ENCODE measurements at regions not wholly inside any gene's neighbourhood (a gene's known extent, or its start where the extent isn't known, plus 50 kb on each side); places are given as distances from the start of the nearest gene placed in this dataset.

DNA sequence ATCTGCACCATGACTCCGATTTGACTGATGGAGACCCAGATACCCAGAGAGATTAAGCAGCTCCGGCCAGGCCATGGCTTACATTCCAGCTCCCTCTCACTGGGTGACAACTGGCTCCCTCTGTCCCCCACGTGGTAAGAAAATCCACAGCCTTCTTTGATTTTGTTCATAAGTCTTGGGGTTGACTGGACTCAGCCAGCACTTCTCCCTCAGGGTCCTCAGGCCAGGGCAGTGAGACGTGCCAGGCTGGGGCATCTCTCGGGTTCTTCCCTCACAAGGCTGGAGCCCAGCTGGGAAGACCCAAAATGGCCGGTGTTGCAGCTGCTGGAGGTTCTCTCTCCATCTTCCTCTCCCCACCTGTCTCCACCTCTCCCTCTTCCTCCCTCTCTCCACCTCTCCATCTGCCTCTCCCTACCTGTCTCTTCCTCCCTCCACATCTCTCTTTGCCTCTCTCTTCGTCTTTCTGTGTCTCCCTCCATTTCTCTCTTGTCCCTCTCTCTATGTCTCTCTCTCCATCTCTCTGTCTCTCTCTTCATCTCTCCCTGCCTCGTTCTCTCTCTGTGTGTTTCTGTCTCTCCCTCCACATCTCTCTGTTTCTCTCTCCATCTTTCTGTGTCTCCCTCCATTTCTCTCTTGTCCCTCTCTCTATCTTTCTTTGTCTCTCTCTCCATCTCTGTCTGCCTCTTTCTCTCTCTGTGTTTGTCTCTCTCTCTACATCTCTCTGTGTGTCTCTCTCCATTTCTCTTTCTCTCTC is 105.3 kb downstream of the FOXL1 start:
- DNase-seq (ENCODE audit: low spot score), result no peak

DNA sequence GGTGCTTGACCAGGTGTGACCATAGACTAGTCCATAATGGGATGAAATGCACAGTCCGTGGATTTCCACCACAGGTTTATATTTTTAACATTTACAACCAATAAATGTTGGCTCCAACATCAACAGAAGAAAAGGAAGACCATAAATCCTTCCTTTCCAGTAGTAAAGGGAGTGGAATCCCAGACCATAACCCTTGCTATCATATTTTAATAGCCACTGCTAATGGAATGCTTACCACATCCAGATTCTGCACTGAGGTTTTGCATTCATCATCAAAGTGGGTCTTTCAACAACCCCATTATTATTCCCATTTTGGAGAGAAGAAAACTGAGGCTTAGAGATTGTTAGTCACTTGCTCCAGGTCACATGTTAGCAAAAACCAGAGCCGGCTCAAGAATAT is 106.7 kb downstream of the FOXL1 start:
- no peak for DNase-seq (ENCODE audit: low spot score)

DNA sequence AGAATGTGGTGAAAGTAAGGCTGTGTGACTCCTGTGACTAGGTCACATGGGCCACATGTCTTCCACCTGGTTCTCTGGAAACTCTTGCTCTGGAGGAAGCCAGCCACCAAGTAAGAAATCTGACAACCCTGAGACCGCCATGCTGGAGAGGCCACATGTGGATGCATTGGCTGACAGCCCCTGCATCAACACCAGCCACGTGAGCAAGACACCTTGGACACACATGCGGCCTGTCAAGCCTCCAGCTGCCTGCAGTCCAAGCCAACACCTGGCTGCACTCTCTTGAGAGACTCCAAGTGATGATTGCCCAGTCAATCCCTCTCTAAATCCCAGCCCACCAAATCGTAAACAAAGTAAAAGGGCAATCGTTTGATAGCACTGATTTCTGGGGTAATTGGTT is 112.6 kb downstream of the FOXL1 start:
- no peak for DNase-seq (ENCODE audit: low spot score)

DNA sequence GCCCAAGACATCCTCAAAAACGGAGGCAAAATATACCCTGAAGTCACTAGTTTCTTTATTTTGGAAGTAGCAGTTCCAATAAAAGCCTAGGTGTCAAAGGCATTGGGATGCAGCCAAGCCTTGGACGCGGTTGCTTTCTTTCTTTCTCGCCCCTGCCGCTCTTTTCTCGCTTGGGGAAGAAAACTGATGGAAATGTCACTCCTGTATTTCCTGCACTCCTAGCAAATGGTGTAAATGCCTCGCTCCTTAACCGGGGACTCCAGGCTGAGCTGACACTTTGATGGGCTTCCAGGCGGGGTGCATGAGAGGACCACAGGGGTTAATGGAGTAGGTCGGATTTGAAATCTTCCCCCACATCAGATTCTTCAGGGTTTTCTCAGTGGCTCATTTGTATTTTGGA is 114.1 kb downstream of the FOXL1 start:
- DNase-seq (ENCODE audit: low spot score), result no peak

DNA sequence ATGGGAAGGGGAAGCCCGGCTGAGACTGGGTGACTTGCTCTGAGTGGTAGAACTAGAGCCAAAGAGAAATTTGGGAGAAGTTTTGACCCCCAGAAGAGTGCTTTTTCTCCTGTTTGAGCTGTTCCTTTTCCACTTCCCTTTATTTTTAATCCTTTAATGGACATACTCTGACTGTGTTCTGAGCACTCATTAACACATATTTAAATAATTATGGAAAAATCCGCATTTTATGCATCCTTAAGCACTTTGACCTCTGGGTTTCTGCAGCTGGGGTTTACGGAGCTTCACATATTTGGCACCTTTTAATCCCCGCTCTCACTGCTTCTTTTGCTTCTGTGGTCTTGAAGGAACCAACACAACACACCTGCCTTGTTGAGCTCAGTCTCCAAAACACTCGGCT is 114.7 kb downstream of the FOXL1 start:
- no peak for DNase-seq (ENCODE audit: low spot score)

DNA sequence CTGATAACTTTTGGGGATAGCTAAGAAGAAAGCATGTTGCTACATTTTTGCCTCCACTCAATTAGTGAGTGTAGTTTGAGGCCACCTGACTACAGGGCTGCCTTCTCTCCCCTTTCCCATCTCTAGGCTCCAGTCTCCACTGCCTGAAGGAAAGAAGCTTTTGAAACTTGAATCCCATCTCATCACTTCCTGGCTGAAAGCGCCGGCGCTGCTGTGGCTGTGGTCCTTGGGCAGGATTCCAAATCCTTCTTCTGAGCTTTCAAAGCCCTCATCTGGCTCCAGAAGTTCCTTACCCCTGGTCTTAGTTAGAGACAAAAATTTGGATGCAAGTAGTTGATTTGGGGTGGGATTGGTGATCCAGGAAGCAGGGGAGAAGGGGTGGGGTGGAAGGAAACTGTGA is 119.4 kb downstream of the FOXL1 start:
- DNase-seq (ENCODE audit: low spot score), result no peak

DNA sequence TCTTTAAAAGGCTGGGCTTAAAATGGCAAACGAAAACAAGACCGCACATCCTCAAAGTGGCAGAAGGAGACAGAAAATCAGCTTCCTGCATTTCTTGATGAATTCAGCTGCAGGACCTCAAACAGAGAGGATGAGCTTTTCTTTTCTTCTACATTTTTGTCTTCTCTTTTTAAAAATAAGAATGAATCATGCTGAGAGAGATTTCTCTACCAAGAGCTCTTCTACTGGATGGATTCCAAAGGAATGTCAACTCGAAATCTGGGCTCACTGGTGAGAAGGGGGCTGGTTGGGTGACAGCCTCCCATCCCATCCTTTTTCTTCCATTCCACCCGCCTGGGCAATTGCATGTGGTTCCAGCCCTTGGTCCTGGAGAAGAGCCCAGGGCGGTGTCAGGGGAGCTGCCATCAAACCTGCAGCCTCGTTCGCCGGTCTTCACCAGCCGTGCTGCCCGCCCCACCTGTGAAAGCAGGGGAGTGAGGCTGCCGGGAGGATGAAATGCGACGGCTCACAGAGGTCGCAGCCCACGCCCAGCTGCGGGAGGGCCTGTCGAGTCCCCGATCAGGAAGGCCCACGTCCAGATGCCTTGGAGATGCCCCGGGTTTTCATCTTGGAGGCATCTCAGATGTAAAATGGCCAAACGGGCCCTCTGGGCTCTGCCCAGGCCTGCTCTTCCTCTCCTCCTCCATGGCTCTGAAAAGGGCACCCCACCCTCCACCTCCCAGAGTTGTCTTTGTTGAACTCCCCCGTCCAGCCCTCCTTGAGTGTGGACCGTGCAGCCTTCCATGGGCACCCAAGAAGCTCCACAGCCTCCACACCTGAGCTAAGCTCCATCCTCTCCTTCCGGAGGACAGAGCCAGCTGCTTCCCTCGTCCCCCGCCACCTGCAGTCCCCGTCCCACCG is 121.9 kb downstream of the FOXL1 start:
- no peak for DNase-seq (ENCODE audit: low spot score)

DNA sequence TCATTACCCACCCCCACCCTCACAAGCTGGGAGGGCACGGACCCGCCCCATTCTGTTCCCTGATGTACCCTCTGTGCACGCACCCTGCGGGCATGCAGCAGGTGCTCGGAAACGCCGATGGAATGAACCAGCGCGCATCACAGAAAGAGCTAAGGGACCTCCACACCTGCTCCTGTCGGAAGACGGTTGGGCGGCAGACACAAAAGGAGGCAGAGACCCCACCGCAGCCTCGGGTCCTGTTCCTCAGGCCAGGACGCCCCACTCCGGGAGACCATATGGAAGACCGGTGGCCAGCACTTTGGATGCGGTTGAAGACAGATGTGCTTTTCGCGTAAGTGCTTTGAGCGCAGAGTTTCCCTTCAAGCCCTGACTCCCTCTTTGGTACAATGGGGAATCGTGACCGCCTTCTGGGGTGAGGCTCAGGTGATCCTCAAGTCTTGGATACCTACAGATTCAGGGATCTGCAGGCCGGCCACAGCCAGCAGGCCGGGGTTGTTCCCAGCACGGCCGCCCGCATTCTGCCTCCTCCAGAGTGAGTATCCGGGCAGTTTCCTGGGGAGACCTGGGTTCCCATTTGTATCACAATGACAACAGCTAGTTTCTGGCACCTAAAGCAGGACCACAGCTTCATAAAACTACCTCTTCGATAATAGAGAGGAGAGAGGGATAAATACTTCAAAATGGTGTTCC is 123.1 kb downstream of the FOXL1 start:
- no peak for DNase-seq (ENCODE audit: low spot score)

DNA sequence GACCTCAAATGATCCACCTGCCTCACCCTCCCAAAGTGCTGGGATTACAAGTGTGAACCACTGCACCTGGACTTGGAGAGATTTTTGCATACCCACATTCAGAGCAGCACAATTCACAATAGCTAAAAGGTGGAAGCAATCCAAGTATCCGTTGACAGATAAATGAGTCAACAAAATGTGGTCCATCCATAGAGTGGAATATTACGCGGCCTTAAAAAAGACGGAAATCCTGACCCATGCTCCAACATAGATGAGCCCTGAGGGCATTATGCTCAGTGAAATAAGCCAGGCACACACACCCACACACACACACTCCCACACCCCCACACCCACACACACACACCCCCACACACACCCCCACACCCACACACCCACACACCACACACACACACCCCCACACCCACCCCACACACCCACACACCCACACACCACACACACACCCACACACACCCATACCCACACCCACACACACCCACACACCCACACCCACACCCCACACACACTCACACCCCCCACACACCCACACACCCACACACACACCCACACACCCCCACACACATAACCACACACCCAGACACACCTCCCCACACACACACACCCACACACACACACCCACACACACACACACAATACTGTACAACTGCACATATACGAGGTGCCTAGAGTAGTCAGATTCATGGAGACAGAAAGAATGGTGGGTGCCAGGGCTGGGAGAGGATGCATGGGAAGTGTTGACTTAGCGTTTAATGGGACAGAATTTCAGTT is 124.7 kb downstream of the FOXL1 start:
- DNase-seq (ENCODE audit: low spot score), result no peak

DNA sequence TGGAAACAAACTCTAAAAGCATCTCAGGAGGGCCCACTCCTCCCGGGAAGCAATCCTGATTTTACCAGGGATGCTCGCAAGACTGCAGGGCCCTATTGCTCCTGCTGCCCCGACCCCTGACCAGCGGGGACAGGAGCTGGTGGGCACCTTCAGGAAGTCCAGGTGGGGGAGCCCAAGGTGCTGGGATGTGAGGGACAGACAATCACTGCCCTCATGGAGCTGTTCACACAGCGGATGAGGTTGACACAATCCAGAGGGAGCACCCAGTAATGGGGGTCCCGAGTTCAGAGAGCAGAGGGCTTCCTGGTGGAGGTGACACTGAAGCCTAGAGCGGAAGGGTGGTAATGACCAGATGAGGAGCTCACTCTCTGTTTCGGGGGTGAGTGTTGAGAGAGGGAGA is 126.2 kb downstream of the FOXL1 start:
- no peak for DNase-seq (ENCODE audit: low spot score)

DNA sequence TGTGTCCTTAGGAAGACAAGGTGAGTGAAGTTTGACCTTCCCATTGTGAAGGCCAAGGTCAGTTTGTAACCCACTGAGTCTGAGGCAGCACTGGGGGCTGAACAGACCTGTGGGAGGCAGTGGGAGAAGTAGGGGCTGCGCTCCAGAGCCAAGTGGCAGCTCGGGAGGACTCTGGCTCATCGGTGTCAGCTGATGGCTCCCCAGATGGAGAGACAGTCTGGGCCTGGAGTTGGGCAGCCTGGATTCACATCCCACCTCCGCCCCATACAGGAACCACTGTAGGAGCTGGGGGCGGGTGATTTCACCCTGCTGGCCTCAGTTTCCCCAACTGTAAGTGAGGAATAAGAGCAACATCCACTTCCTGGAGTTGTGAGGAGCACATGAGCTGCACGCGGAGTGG is 128.4 kb downstream of the FOXL1 start:
- DNase-seq (ENCODE audit: low spot score), result no peak

DNA sequence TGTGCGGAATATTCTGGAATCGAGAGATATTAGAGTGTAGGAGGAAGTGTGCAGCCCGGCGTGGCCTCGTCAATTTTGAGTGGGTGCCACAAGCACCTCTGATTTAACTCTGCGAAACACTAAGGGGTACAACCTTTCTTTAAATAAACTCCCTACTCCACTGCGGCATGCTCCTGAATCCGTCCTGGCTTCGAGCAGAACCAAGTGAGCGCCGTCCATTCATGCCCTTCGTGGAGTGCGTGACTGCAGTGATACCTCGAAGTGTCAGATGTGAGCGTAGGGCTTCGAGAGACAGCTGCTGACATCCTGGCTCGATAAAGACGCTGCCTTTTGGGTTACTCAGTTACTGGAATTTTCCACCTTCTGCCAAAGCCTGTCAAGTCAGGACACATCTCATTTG is 128.8 kb downstream of the FOXL1 start:
- DNase-seq (ENCODE audit: low spot score), result no peak

DNA sequence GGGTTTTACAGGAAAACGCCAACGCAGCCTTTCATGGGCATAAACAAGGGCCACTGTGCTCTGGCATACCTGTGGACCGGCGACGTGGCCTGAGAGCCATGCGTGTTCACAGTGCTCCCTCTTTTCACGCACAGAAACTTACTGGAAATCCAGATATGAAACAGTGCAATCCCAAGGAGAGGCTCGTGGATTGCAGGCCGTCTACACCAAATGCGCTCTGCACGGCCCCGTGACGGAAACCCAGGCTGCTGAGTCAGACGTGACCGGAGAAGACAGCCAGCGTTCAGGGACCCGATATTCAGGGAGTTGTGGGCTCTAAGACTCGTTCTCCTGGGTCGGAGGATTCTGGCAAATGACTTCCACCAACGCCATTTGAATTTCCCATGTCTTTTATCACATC is 129.2 kb downstream of the FOXL1 start:
- DNase-seq (ENCODE audit: low spot score), result no peak

DNA sequence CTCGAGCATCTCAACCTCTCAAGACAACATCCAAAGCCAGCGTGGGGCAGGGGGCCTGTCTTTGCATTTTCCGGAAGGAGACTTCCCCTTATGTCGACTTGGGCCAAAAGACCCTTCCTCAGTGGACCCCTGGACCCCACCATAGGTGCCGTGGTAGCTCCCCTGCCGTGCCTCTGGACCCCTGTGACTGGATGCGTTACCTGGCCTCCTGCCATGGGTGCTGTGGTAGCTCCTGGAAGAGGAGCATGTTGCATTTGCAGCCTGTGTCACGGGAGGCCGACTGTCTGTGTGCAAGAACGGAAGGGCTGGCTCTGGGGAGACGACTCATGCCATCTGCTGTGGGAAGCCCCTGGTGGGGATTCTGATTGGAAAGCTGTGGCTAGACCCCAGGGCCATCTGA is 130.1 kb downstream of the FOXL1 start:
- DNase-seq (ENCODE audit: low spot score), result no peak

DNA sequence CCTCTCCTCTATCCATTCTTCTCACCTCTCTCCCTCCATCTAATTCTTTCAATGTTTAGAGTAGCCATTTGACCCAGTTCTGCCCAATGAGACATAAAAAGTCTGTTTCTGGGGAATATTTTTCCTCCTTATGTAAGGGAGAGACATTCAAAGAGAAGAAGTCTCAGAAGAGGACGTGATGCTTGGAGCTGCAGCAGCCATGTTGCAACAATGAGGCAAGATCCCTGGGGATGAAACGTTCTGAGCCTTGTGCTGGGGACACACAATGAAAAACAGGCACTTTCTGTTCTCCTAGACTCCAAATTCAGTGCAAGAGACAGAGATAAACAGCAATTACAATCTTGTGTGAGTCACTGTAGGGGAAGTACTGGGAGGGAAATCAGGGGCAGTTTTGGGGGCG is 130.8 kb downstream of the FOXL1 start:
- no peak for DNase-seq (ENCODE audit: low spot score)

DNA sequence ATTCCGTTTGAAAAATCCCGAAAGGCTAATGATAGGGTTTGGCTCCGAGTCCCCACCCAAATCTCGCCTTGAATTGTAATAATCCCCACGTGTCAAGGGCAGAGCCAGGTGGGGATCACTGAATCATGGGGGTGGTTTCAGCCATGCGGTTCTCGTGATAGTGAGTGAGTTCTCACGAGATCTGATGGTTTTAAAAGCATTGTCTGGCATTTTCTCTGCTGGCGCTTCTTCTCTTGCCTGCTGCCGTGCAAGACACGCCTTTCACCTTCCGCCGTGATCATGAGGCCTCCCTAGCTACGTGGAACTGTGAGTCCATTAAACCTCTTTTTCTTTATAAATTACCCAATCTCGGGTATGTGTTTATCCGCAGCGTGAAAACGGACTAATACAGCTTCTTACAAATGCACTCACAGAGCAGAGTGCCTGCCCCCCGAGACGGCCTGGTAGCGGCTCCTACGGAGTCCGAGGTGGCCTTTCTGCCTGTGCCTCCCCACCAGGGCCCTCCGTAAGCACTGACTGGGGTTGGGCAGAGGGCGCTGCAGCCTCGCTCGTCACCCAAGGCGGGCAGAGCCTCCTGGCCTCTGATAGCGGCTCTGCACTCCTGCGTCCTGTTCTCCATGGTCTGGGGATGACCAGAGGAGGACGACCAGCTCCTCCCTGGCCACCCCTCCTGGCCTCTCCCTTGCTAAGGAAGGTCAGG is 131.7 kb downstream of the FOXL1 start:
- DNase-seq (ENCODE audit: low spot score), result no peak

DNA sequence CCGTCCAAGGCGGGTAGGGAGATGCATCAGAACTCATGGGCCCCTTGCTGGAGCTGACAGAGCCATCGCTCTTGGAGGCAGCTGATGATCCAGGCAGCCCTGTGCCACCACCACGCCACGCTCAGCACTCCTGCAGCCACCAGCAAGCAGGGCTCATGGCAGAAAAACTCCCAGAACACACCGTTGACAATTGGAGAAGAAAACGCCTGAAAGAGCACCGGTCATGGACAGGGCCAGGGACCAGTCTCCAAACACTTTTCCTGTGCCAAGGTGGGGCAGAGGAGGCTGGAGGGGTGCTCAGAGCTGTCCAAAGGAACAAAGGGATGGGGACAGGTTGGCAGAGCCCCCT is 132.2 kb downstream of the FOXL1 start:
- no peak for DNase-seq (ENCODE audit: low spot score)

DNA sequence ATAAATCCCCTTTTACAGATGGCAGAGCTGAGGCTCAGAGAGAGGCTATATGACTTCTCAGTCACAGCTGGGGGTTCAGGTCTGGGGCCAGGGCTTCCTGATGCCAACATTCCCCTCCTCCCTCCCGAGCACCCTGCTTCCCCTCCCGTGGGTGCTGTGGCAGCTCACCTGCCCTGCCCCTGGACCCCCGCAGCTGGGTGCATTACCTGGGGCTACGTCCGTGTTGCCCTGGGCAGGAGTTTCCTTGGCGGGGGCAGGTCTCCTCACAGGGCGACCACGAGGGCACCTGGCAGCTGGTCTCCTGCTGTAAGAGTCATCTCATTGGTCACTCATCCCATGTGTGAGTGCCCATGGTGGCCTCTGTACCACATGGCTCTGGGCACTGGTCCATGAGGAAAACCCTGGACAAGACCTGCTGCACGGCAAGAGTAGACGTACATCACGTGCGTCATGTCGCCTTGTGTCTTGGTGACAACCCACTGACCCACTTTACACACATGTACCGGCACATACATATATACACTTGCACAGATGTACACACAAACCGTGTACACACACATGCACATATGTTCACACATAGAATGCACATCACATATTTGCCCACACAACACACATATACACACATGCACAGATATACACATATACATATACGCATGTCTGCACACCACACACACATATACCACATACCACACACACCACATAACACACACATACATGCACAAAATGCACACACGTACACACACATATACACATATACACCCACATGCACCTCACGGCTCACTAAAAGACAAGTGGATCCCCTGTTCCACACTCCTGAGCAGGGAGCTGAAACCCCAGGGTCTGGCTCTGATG is 134.0 kb downstream of the FOXL1 start:
- no peak for DNase-seq (ENCODE audit: low spot score)

DNA sequence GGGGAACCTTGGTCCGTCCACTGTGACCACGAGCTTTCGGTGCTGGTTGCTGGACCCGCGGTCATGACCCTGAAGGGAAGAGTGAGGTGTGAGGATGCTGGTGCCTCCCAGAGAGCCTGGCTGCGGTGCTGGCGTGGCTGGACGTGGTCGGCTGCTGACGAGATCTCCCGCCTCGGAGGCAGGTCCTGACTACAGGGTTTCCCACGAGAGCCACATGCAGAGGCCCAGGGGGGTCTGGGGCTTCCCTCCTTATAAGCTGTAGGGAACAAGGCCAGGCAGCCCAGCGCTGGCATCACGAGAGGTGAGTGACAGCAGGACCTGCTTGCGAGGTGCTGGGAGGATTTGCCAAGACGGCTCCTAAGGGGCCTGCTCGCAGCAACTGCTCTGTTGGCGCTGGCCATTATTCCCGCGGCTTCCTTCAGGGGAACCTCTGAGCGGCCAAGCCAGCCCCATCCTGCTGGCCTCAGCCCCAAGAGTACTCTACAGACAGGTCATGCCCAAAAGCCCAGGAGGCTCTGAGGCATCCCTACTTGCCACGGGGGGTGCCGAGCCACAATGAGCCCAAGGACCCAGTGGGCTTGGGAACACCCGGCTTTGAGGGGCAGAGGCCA is 134.8 kb downstream of the FOXL1 start:
- no peak for DNase-seq (ENCODE audit: low spot score)

DNA sequence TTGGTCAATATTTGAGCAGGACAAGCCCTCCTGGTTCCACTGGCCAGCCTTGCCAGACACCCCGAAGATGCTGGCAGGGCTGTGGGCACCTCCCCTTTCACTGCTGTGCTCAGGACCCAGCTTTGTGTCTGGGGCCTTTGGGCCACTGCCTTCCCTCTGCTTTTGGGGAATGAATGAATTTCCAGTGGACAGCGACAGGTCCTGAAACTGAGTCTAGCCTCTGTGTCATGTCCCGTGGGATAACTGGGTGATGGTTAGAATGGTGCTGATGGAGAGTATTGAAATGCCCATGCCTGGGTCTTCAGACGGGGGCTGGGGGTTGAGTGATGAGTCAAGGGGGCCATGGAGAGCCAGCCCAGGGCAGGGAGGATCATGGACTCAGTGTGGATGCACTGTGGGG is 135.8 kb downstream of the FOXL1 start:
- DNase-seq (ENCODE audit: low spot score), result peak; percentile 9

Measured in RKO (cell line).